ENCODE measurements at regions not wholly inside any gene's neighbourhood (a gene's known extent, or its start where the extent isn't known, plus 50 kb on each side); places are given as distances from the start of the nearest gene placed in this dataset.

- TF ChIP-seq SP1 (IDR thresholded peaks at IDR 0.05) (no peak), ARNT (IDR thresholded peaks at IDR 0.05) (no peak), BHLHE40 (IDR thresholded peaks at IDR 0.05; ENCODE audit: borderline replicate concordance) (no peak), TARDBP (IDR thresholded peaks at IDR 0.05) (no peak), SUZ12 (IDR thresholded peaks at IDR 0.05) (no peak), L3MBTL2 (conservative IDR thresholded peaks at IDR 0.05) (no peak), PKNOX1 (IDR thresholded peaks at IDR 0.05) (no peak)
These were observed 1604.5 kb upstream of the NUDT12 start for GRCh38 chr5:105167092-105167491.

All from HEK293T (cell line).